GM19023 (cell line): ENCODE measurements at regions not wholly inside any gene's neighbourhood (a gene's known extent, or its start where the extent isn't known, plus 50 kb on each side); places are given as distances from the start of the nearest gene placed in this dataset.
"Not testable (repeated sequence)": the region's sequence is repeated elsewhere in the genome, so short reads cannot be mapped to it uniquely, and the experiment has no call there.

ENCODE experiments used
- ATAC-seq: cut with Tn5 transposase; IDR thresholded peaks from one replicate; pipeline ENCODE4 v1.9.1; 2021; ENCODE audit warnings: mild to moderate bottlenecking, moderate library complexity; ENCODE audit not compliant: unreplicated experiment

DNA sequence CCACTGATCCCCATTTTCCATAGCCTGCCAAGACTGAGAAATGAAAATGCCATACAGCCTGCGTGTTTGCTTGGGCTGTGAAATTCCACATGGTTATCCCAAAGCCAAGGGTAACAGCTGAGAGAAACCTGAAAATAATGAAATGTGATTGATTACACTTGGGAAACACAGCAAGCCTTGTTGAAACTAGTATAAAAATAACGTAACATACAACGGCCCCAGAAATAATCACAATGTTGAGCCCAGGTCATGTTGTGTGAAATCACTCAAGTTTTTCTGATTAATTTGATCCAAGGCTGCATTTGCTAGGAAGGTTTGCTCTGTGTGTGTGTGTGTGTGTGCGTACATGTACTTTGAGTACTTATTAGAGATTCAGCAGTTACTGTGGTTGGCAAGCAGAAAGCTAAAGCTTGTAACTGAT lies 269.0 kb downstream of the OXSM start:
- no peak for ATAC-seq

DNA sequence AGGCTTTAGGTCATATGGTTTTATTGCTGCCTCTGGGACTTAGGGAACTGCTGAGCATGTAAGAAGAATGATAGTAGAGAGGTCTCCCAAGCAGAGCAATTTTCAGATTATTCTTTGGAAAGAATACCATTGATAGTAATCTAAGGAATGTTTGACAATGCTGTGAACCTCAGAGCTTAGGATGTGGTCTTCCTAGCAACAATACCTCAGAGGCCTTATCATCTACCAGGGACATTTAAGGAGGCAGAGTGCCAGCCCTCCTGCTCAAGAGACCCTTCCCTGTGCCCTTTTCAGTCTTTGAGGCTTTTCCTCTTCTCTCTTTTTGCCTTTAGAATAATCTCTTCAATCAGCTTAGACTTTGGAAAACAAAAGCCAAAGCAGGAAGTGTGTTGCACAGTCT lies 272.1 kb downstream of the OXSM start:
- ATAC-seq = no peak

DNA sequence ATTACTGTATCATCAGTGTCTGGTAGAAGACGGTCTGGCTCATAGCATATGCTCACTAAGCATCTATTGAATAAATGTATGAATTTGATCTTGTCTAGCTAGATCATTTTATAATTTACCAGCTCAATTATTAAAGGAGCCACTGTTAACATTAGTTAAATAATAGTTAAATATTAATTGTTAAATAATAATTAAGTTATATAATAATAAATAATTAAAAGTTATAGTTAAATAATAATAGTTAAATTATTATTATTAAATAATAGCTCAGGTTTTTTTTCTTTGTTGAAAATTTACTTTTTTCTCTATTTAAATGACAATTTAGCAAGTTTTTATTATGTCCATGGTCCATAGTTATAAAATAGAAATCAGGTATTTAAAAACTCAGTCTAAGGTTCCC lies 274.4 kb downstream of the OXSM start:
- ATAC-seq = no peak

DNA sequence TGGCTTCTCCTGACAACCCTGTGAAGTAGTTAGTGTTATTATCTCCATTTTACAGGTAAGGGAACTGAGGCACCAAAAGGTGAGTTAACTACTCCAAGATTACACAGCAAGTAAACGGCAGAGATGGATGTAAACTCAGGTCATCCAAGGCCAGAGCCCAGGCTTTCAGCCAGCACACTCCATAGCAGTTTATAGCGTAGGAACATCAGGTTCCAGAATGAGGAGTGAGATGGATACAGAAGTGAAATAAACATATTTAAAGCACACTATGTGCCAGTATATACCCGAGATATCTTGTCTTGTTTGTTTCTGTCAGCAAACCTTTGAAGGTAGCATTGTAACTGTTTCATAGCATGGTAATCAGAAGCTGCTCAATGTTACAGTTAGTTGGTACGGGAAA lies 279.0 kb downstream of the OXSM start:
- no peak for ATAC-seq

DNA sequence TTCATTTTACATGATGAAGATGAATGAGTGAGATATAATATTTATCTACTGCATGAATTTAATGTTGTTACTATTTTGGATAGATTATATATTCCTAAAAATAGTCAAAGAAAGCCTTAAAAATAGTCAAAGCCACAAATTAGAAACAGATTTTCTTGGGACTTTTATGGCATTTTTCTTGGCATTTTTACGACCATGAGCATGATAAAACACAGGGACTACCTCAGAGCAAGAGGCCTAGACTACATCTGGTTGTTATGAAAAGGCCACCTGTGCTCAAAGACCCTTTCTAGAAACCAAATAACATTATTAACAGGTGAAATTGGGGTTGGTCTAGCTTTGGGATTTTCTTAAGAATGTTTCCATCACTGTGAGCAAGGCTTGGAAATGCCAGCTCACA lies 281.0 kb downstream of the OXSM start:
- no peak for ATAC-seq

DNA sequence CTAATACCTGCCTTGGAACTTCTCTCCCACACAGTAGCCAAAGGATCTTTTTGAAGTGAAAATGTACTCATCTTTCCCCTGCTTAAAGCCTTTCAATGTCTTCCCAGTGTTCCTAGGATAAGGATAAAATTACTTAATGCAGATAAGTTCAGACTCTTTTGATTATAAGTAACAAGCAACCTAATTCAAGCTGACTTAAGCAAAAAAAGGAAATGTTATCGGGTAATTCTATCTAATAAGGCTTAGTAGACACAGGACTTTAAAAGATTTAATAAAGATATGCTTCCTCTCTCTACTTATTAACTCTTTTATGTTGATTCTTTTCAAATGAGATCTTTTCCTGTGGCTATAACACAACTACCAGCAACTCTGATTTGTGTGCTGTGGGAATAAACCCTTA lies 284.2 kb downstream of the OXSM start:
- ATAC-seq = no peak

DNA sequence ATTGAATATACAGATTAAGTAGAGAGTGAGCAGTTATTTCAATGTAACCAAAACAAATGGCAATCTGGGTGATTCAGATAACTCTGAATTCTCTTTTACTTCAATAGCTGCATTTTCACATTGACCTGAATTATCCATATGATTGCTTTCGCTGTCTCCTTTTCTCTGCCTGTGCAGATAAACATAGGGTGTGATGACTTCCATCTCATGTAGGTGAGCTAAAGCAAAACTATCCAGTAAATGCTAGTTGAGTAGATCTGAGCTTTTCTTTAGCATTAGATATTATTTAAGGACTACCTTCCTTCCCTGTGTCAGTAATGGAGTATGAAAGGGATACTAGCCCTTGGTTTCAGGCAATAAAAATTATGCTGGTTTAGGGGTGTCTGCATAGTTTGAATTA lies 288.6 kb downstream of the OXSM start:
- ATAC-seq = no peak

DNA sequence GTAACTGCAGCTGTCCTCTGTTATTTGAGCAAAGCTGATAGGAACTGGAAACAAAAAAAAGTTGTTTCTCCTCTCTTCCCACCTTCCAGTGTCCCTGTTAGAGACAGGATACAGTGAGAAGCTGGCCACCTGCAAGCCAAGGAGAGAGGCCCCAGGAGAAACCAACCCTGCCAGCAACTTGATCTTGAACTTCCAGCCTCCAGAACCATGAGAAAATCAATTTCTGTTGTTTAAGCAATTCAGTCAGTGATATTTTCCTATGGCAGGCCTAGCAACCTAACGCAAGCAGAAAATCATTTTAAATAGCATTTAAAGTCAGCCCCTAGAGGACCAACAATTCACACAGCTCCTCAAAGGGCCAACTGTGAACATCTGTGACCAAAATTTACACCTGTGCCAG lies 291.3 kb downstream of the OXSM start:
- ATAC-seq = no peak

DNA sequence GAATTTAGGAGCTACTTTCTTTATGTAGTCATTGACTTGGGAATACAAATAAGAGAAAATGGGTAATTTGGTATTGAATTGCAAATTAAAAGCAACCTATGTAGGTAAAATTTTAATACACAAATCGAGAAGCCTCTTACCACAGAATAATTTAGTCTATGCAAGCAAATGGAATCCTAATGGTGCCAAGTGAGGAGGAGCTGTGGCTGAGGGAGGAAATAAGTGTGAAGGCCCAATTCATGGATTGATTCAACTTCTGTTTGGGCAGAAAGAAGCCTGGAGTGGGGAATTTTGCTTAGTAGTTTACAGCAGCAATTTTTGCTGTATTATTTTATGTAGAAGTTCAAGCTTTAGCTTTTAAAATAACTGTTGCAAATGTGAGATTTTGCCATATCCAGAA lies 291.9 kb downstream of the OXSM start:
- ATAC-seq = no peak

DNA sequence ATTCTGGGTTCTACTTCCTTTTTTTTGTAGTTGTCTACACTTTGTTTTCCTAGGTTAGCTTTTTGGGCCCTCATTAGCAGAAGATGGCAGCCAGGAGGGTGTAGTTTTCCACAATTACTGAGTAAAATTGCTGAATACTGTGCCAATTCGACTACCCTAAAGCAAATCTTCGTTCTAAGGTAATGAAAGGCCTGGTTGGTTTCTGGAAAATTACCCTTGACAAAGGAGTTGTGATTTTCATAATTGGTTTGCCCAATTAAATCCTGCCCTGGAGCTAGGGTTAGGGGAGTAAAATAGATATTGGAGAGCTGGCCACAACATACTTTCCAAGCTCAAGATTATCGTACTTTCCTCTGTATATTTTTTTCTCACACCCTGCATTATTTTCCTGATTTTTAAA lies 293.0 kb downstream of the OXSM start:
- ATAC-seq = no peak

DNA sequence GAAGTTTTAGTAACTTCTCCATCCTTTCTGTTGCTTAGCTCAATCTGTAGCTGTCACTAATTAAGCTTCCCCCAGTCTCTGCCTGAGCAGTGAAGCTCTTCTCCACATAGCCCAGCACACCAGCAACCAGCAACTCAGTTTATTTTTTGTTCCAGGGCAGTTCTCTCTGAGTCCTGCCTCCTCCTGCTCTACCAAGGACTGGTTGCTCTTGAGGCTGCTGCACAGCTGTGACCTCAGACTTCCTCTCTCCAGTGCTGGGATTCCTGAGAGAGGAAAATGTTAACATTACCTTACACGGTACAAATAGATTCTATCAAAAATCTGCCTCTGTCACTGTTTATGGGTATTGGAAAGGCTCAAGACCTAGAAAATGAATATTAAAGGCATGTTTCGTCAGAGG lies 294.7 kb downstream of the OXSM start:
- ATAC-seq = no peak

DNA sequence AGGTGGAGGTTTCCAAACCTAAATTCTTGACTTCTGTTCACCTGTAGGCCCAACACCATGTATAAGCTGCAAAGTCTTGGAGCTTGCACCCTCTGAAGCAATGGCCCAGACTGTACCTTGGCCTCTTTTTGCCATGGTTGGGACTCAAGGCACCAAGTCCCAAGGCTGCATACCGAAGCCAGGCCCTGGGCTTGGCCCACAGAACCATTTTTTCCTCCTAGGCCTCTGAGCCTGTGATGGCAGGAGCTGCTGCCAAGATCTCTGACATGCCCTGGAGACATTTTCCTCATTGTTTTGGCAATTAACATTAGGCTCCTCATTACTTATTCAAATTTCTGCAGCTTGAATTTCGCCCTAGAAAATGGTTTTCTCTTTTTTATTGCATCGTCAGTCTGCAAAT lies 297.9 kb downstream of the OXSM start:
- ATAC-seq = no peak

DNA sequence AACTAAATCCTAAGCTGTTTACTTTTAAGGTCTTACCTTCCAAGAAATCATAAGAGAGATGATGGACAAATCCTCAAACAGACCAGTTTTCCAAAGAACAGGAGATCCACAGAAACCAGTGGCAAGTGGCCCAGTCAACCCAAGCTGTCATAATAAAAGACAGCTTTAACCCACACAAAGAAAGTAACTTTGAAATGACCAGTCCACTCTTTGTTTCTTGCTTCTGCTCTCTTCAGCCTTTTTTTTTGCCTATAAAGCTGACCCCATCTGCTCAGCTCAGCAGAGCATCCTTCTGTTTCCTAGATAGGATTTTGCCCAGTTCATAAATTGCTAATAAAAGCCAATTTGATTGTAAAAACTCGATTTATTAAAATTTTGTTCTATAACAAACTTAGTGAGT lies 299.4 kb downstream of the OXSM start:
- no peak for ATAC-seq

DNA sequence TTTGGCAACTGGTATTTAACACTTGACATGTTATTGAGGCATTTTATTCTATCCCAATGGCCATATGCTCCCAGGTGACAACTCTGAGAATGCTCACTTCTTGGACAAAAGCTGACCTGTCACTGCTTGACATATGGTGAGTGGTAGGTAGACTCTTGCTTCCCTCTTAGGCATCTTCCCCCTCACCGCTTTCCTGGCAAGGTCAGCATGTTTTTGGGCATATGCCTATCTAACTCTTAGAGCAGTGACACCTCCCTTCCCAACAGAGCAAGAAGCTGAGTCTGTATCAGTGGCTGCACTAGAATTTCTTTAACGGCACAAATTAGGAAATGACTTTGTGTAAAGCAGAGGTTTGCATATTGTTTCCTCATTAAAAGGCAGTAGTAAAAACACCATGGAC lies 300.7 kb downstream of the OXSM start:
- ATAC-seq = no peak

DNA sequence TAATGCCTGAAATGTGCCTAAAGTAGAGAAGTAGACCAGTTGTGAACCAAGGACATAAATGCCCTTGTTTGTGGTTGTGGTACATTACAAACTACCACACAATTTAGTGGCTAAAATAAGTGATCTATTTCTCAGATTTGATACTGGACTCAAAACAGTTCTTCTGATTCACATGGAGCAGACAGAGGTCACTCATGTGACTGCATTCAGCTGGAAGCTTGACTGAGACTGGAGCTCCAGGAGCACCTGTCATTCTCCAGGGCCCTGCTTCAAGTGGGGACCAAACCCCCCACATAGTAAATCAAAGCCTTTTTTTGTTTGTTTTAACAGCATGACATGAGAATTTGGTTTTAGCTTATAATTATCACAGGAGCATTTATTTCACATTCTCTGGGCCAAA lies 301.2 kb downstream of the OXSM start:
- no peak for ATAC-seq

DNA sequence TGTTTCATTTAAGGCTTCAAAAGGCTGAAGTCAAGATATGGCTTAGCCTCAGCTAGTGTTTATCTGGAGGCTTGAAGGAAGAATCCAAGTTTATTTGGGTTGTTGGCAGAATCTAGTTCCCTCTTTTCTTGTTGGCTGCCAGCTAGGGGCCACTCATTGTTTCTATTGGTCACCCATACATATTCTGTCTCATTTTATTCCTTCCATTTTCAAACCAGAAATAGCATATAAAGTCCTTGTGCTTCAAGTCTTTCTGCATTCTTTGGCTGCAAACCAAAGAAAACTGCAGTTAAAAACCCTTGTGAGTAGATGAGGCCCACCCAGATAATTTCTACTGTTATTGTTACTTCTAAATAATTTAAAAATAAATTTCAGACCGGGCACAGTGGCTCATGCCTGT lies 301.7 kb downstream of the OXSM start:
- no peak for ATAC-seq

DNA sequence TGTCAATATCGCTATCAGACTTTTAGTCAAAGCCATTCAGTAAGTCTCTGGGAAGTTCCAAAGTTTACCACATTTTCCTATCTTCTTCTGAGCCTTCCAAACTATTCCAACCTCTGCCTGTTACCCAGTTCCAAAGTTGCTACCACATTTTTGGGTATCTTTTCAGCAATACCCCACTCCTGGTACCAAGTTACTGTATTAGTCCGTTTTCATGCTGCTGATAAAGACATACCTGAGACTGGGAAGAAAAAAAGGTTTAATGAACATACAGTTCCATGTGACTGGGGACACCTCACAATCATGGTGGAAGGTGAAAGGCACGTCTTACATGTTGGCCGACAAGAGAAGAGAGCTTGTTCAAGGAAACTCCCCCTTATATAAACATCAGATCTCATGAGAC lies 307.2 kb downstream of the OXSM start:
- ATAC-seq = not testable (repeated sequence)

DNA sequence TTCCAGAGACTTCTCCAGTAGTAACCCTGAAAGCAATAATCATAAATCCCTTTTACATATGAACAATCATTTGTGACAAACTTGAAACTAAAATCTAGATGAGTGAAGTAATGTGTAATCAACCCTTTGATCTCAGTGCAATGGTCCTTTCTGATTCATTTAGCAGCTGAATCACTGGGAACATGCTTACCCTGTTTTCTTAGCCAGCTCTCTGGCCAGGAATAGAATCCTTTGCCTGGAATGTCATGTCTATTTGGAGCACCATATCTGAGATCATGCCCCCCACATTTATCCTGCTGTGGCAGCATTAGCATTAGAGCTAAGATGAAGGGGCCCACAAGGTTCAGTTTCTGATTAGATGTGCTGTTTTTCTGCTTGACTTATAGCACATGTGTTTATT lies 309.8 kb downstream of the OXSM start:
- ATAC-seq = no peak

DNA sequence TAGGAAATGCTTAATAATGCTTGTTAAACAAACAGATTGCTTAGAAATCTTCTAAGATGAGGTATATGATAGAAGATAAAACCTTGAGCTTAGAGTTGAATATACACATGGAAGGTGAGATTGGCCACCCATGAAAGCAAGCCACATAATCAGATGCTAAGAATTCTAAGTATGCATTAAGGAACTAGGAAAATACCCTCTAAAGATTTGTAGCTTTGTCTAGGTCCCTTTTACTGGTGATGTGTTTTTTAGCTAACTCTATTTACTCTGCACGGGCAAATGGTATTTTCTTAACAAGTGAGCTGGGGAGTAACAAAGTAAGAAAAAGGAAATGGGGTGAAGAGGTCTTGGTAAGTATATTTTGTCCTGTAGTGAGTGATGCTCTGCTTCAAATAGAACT lies 310.3 kb downstream of the OXSM start:
- no peak for ATAC-seq

DNA sequence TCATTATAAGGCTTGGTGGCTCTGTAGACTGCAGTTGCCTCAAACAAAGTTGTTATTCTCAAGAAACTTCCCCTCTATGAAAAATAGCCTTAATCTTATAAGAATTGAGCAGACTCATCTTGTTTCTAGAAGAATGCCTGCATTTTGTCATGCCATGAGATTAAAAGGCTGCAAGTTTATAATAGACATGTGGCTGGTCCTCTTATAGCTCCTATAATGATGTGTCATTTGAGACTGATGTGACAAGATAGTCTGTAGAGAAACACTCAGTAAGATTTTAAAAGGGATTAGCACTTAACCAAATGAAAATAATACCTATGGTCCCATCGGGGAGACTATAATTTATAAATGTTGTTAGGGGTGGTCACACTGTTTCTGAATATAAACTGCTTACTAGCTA lies 312.5 kb downstream of the OXSM start:
- no peak for ATAC-seq

DNA sequence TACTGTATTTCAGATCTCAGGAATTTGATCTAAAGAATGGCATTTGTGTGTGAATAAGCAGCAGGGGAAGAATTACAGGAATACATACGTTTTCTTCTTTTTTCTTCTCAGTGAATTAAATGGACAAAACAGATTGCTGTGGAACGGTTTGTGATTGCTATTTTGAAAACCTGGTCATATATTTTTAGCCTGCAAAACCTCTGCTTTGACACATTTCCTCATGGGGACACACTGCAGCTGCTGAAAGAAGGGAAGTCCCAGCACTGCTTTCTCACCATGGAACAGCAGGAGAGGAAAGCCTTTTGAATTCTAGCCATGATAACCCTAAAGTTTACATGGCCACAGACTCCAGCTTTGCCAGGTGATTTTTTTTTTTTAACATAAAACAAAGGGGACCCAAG lies 315.0 kb downstream of the OXSM start:
- ATAC-seq = no peak

DNA sequence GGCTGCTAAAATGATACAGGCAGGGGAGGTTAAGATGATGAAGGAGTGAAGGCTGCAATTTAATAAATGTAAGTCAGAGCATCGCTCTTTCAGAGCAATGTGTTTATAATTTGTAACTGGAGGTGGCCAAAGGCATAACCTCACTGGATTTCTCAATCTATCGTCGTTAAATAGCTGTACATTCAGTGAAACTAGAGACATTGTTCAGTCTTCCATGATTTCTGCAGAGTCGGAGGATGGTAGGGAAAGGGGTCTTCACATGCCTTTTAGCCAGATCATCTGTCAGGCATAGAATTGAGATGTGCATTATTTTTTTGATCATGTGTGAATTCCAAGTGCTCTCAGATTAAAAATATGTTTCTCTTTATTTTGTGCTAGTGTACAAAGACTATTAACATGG lies 315.4 kb downstream of the OXSM start:
- ATAC-seq = no peak

DNA sequence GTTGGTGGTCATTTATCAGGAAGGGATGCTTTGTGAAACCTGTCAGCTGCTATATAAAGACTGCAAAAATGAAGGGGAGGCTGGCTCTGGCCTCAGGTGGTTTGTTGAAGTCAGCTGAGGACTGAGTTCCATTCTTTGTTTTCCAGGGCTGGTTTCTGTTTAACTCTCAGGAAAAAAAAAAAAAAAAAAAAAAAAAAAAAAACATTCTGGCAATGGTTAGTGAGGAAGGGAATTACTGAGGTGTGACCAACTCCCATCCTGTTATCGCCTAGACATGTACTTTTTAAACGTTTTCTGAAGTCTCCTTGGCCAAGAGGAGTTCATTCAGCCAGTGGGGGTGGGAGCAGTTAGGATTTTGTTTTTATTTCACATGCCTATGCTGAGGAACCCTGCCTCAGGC lies 316.3 kb downstream of the OXSM start:
- ATAC-seq = no peak

DNA sequence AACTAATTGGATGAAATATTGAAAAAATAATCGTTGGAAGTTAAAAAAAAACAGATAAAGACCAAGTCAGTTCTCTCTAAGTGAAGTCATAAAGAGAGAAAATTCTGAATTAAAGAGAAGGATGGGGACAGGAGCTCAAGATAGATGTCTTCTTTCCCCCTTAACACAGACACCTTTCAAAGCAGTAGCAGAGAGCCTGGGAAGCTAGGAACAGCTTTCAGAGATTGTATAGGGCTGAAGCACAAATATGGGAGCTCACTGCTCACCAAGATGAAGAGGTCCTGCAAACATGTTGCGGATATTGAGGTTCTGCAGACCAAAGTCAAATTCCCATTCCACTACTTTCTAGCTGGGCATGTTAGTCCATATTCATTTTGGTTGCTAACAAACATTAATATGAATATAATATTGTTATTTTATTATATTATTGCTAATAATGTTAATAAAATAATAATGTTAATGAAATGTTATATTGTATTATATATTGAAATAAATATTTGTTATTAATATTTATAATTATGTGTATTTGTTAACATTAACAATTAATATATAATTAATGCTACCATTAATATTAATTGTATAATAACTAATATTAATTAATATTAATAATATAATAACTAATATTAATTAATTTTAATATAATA lies 319.1 kb downstream of the OXSM start:
- no peak for ATAC-seq
